Activated CD8-positive, alpha-beta T cell treated with anti-CD3 and anti-CD28 coated beads for 36 hours (primary cell): ENCODE measurements at regions not wholly inside any gene's neighbourhood (a gene's known extent, or its start where the extent isn't known, plus 50 kb on each side); places are given as distances from the start of the nearest gene placed in this dataset.

Experiments used
- ATAC-seq: fragments of 200-7000 bp; cut with Tn5 transposase; one replicate; pipeline ENCODE4 v1.10.0; 2021; ENCODE audit warnings: mild to moderate bottlenecking, moderate library complexity
- CTCF ChIA-PET: fragments of 350-600 bp; sonication (Branson Sonifier 250); formaldehyde crosslinking; loops from one replicate; lab custom pipeline; 2021; ENCODE audit warnings: antibody characterized with exemption; lab: Charles Lee
- POLR2A ChIA-PET: fragments of 350-600 bp; sonication (Branson Sonifier 250); formaldehyde crosslinking; loops from one replicate; lab custom pipeline; 2021; ENCODE audit warnings: antibody characterized with exemption; lab: Charles Lee
- DNase-seq: peaks from one replicate; pipeline ENCODE4 v3.0.0-alpha.2; 2020
- H3K27ac Mint-ChIP-seq: one replicate; pipeline ENCODE4 v1.8.0; 2021; ENCODE audit warnings: mild to moderate bottlenecking, mixed read lengths
- H3K27me3 Mint-ChIP-seq: one replicate; pipeline ENCODE4 v1.8.0; 2021; ENCODE audit warnings: mixed read lengths
- H3K36me3 Mint-ChIP-seq: one replicate; pipeline ENCODE4 v1.8.0; 2021; ENCODE audit warnings: low read depth, mixed read lengths
- H3K4me1 Mint-ChIP-seq: one replicate; pipeline ENCODE4 v1.8.0; 2021; ENCODE audit warnings: low read depth, mixed read lengths
- H3K4me3 Mint-ChIP-seq: one replicate; pipeline ENCODE4 v1.8.0; 2021; ENCODE audit warnings: mild to moderate bottlenecking, moderate library complexity, mixed read lengths
- H3K9me3 Mint-ChIP-seq: one replicate; pipeline ENCODE4 v1.8.0; 2021; ENCODE audit warnings: mixed read lengths
- intact Hi-C: fragments of 100-400 bp; cut with micrococcal nuclease; formaldehyde crosslinking; loops from one replicate; pipeline ENCODE4 v1.10.0; 2022
- TF ChIP-seq, protein P1 (sequence below): fragments of 200-600 bp; IDR thresholded peaks from one replicate; pipeline ENCODE4 v1.8.0; 2022; ENCODE audit warnings: antibody characterized with exemption, mild to moderate bottlenecking

DNA sequence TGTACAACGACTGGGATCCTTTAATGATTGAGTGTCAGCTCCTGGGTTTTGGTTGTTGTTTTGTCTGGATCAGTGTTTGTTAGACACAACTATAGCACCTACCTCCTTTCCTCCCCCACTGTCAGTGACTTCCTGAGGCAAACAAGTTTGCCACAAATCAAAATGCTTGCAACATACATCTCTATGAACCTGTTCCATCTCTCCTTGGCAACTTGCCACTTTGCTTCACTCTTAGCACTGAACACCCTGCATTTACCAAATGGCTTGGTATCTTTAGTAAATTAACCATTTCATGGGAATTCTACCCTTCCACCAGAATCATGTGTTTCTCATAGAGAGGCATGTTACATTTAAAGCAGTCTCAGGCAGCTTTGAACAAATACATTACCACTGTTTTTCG is 301.1 kb upstream of the TANK start:
- Mint-ChIP-seq H3K4me3 (no peak overlapping the region), H3K36me3 (no peaks in the 10 kb centered on the region), H3K9me3 (peaks cover 2% of the 10 kb centered on the region), H3K27me3 (no peaks in the 10 kb centered on the region), H3K27ac (no peak overlapping the region), H3K4me1 (peaks cover 2% of the 10 kb centered on the region)
- TF ChIP-seq, protein P1, sequence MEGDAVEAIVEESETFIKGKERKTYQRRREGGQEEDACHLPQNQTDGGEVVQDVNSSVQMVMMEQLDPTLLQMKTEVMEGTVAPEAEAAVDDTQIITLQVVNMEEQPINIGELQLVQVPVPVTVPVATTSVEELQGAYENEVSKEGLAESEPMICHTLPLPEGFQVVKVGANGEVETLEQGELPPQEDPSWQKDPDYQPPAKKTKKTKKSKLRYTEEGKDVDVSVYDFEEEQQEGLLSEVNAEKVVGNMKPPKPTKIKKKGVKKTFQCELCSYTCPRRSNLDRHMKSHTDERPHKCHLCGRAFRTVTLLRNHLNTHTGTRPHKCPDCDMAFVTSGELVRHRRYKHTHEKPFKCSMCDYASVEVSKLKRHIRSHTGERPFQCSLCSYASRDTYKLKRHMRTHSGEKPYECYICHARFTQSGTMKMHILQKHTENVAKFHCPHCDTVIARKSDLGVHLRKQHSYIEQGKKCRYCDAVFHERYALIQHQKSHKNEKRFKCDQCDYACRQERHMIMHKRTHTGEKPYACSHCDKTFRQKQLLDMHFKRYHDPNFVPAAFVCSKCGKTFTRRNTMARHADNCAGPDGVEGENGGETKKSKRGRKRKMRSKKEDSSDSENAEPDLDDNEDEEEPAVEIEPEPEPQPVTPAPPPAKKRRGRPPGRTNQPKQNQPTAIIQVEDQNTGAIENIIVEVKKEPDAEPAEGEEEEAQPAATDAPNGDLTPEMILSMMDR = no peak
- POLR2A ChIA-PET = no interaction called here
- DNase-seq = no peak
- CTCF ChIA-PET = no interaction called here
- intact Hi-C loops = no loop called here
- ATAC-seq = no peak

DNA sequence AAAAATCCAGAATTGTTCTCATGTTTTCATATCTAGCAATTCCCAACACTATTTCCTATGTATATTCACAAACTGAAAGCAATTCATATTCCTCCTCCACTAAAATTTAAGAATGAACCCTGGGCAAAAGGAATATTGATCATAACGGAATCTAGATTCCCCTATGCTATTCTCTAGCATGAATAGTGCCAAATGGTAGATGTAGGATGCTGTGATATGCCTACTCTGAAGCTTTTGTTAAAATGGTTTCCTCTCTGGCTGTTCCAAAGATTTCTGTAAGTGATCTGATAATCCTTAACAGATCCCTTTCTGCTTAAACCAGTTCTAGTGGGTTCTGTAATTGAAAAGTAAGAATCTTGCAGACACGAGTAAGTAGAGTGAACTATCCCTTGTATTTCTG is 298.0 kb upstream of the TANK start:
- H3K27ac Mint-ChIP-seq = no peak overlapping the region
- CTCF ChIA-PET = no interaction called here
- H3K4me1 Mint-ChIP-seq = peaks cover 2% of the 10 kb centered on the region
- H3K36me3 Mint-ChIP-seq = no peaks in the 10 kb centered on the region
- no peaks in the 10 kb centered on the region for H3K27me3 Mint-ChIP-seq
- intact Hi-C loops = no loop called here
- no peak for ATAC-seq
- no peak for DNase-seq
- no peak overlapping the region for H3K4me3 Mint-ChIP-seq
- peaks cover 2% of the 10 kb centered on the region for H3K9me3 Mint-ChIP-seq
- POLR2A ChIA-PET = no interaction called here
- TF ChIP-seq, protein P1 = no peak

GRCh38 chr2:160868891-160869290 is 291.3 kb upstream of the TANK start:
- no peak for ATAC-seq
- intact Hi-C loops = no loop called here

GRCh38 chr2:160869411-160869810 is 290.8 kb upstream of the TANK start:
- no peaks in the 10 kb centered on the region for H3K36me3 Mint-ChIP-seq
- no peaks in the 10 kb centered on the region for H3K4me1 Mint-ChIP-seq
- CTCF ChIA-PET = no interaction called here

More at GRCh38 chr2:160868891-160869290, 291.3 kb upstream of the TANK start:
- Mint-ChIP-seq H3K9me3 (no peaks in the 10 kb centered on the region), H3K4me1 (no peaks in the 10 kb centered on the region), H3K27ac (no peak overlapping the region), H3K4me3 (no peak overlapping the region), H3K36me3 (no peaks in the 10 kb centered on the region), H3K27me3 (no peaks in the 10 kb centered on the region)
- DNase-seq = no peak
- ChIA-PET POLR2A (no interaction called here), CTCF (no interaction called here)
- TF ChIP-seq, protein P1 = no peak

DNA sequence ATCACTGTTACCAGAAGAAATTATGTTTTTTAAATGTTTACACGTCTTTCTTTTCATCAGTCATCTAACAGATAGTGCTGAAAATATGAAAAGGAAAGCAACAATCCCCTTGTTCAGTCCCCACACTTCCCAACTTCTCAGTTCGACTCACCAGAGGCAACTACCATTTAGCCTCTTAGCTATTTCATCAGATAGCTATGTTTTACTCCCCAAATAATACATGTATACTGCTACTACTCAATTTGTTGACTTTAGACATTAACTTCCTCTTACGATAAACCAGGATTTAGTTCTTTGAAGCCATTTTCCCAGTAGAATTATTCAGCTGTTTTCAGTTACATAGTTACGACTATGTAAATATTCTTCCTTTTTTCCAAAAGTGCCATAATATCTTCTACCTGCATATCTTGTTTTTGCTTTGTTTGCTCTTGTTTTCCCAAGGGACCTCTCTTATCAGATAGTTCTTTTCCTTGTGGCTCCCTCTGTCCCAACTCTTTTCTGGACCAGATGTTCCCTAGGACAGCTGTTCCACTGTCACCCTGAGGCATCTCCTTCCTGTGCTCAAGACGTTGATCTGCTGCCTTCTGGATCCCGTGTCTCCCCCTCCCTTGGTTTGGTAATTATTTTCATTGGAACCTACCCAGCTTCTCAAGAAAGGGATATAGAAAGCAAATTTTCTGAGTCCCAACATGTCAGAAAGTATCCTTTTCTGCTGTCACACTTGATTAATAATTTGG is 289.3 kb upstream of the TANK start:
- Mint-ChIP-seq H3K4me1 (no peaks in the 10 kb centered on the region), H3K27ac (no peak overlapping the region), H3K36me3 (no peaks in the 10 kb centered on the region), H3K4me3 (no peak overlapping the region), H3K9me3 (no peaks in the 10 kb centered on the region), H3K27me3 (no peaks in the 10 kb centered on the region)
- CTCF ChIA-PET = interaction anchor here (0.6 kb wide), 1 partner anchor 45 kb away, joined by 3 read pairs; no protein-coding TSS in a partner anchor
- POLR2A ChIA-PET = no interaction called here
- intact Hi-C loops = no loop called here
- no peak for ATAC-seq
- TF ChIP-seq, protein P1 = no peak
- no peak for DNase-seq

More at GRCh38 chr2:160869411-160869810, 290.8 kb upstream of the TANK start:
- H3K27me3 Mint-ChIP-seq = no peaks in the 10 kb centered on the region
- no peak overlapping the region for H3K4me3 Mint-ChIP-seq
- POLR2A ChIA-PET = no interaction called here
- DNase-seq (no peak), ATAC-seq (no peak)
- H3K27ac Mint-ChIP-seq = no peak overlapping the region
- intact Hi-C loops = no loop called here
- H3K9me3 Mint-ChIP-seq = no peaks in the 10 kb centered on the region
- TF ChIP-seq, protein P1 = no peak
